A549 (cell line): ENCODE measurements at regions not wholly inside any gene's neighbourhood (a gene's known extent, or its start where the extent isn't known, plus 50 kb on each side); places are given as distances from the start of the nearest gene placed in this dataset.

Experiments
- CEBPB ChIP-seq, 2 experiments: fragments of >200 bp in 1 of 2; sonication (Bioruptor Twin) in 1 of 2; formaldehyde crosslinking in 1 of 2; IDR thresholded peaks; 2 replicates each; pipeline ENCODE4 v1.6.1; 2012 to 2016
- CHD2 ChIP-seq: fragments of 150-350 bp; IDR thresholded peaks from 2 replicates; pipeline ENCODE4 v1.6.1; 2014; ENCODE audit warnings: low read length; ENCODE audit not compliant: partially characterized antibody
- CTCF ChIP-seq: fragments of >200 bp; sonication (Bioruptor Twin); formaldehyde crosslinking; IDR thresholded peaks from 3 replicates; pipeline ENCODE4 v1.5.1; 2016
- ELK1 ChIP-seq: fragments of 150-350 bp; IDR thresholded peaks from 2 replicates; pipeline ENCODE4 v1.6.1; 2014; ENCODE audit warnings: low read depth, mild to moderate bottlenecking, low read length
- EP300 ChIP-seq, 2 experiments: fragments of >200 bp; sonication (Bioruptor Twin); formaldehyde crosslinking; IDR thresholded peaks; 2 replicates in 1 of 2; 3 replicates in 1 of 2; pipeline ENCODE4 v1.6.1; 2016 to 2017
- HMGXB4 ChIP-seq: fragments of 250-450 bp; sonication (Bioruptor Pico); IDR thresholded peaks from 2 replicates; pipeline ENCODE4 v1.5.0; 2021; ENCODE audit warnings: mild to moderate bottlenecking, moderate library complexity, borderline replicate concordance
- MAFK ChIP-seq: fragments of 450-650 bp; IDR thresholded peaks from 2 replicates; pipeline ENCODE4 v1.6.1; 2014; ENCODE audit not compliant: partially characterized antibody
- MYC ChIP-seq: IDR thresholded peaks from 2 replicates; pipeline ENCODE4 v1.6.1; 2012; ENCODE audit warnings: mild to moderate bottlenecking, inconsistent platforms, low read length, improper control_type of control experiment, borderline replicate concordance
- POLR2A ChIP-seq: IDR thresholded peaks from 2 replicates; pipeline ENCODE4 v1.6.1; 2012; ENCODE audit warnings: mild to moderate bottlenecking, low read length
- RAD21 ChIP-seq, 2 experiments: fragments of >200 bp in 1 of 2; sonication (Bioruptor Twin) in 1 of 2; formaldehyde crosslinking in 1 of 2; IDR thresholded peaks in 1 of 2; conservative IDR thresholded peaks in 1 of 2; 2 replicates in 1 of 2; 3 replicates in 1 of 2; pipeline ENCODE4 v1.6.1; 2012 to 2018; ENCODE audit warnings: inconsistent platforms in 1 of 2
- RCOR1 ChIP-seq: fragments of 150-350 bp; IDR thresholded peaks from 2 replicates; pipeline ENCODE4 v1.6.1; 2014; ENCODE audit warnings: antibody characterized with exemption, low read length, low read depth
- TFCP2L1 ChIP-seq: fragments of 250-450 bp; sonication (Bioruptor Pico); IDR thresholded peaks from 2 replicates; pipeline ENCODE4 v1.5.0; 2021; ENCODE audit warnings: mild to moderate bottlenecking
- ZNF302 ChIP-seq: fragments of 250-450 bp; sonication (Bioruptor Pico); IDR thresholded peaks from 2 replicates; pipeline ENCODE4 v1.9.0; 2021; ENCODE audit warnings: inconsistent platforms, mild to moderate bottlenecking, moderate library complexity
- ZSCAN20 ChIP-seq: fragments of 250-450 bp; sonication (Bioruptor Pico); IDR thresholded peaks from 2 replicates; pipeline ENCODE4 v1.8.0; 2022; ENCODE audit warnings: mild to moderate bottlenecking, moderate library complexity

GRCh38 chr3:46129588-46130272 lies 78.4 kb downstream of the CCR1 start:
- TF ChIP-seq CTCF (no peak), CEBPB (IDR thresholded peaks at IDR 0.05) (no peak), ELK1 (no peak), ZNF302 (CRISPR knock-in tag) (no peak), POLR2A (no peak), TFCP2L1 (no peak), EP300 (IDR thresholded peaks at IDR 0.05) (no peak), RAD21 (conservative IDR thresholded peaks at IDR 0.05 in 1 of 2, IDR thresholded peaks at IDR 0.05 in 1 of 2) (no peak), HMGXB4 (CRISPR knock-in tag) (no peak), RCOR1 (no peak), ZSCAN20 (CRISPR knock-in tag) (no peak), CHD2 (no peak), MYC (no peak), MAFK (no peak)
